ENCODE measurements at regions not wholly inside any gene's neighbourhood (a gene's known extent, or its start where the extent isn't known, plus 50 kb on each side); places are given as distances from the start of the nearest gene placed in this dataset.

DNA sequence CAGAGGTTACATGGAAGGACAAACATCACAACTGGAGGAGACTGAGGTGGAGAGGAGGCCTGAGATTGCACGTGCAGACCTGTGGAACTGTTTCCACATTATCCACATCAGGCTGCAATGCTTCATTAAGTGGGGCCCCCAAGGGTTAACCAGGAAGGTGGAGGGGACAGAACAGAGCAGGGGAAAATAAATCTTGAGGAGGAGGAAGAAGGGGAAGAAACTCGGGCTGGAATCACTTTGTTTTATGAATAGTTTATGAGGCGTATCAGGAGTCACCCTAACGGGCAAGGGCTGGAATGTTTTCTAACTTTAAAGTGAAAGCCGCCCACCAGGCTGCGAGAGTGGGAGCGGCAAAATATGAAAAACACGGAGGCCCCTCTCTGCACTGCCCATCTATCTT is 154.9 kb downstream of the WNT5A start:
- TF ChIP-seq FOXP2 (optimal IDR thresholded peaks at IDR 0.05; ENCODE audit: control extremely low read depth, extremely low read length, insufficient read depth) (no peak), POLR2AphosphoS5 (IDR thresholded peaks at IDR 0.05; ENCODE audit: borderline replicate concordance, low read depth, low read length) (no peak)

All from SK-N-MC (cell line).